NT2/D1 (cell line): ENCODE measurements at regions not wholly inside any gene's neighbourhood (a gene's known extent, or its start where the extent isn't known, plus 50 kb on each side); places are given as distances from the start of the nearest gene placed in this dataset.

Source experiments
- SUZ12 ChIP-seq: IDR thresholded peaks from 2 replicates; pipeline ENCODE4 v1.6.1; 2011; ENCODE audit not compliant: insufficient read length, insufficient read depth; ENCODE audit errors: extremely low read depth
- ZNF274 ChIP-seq: IDR thresholded peaks from 2 replicates; pipeline ENCODE4 v1.6.1; 2011; ENCODE audit warnings: mild to moderate bottlenecking, low read depth, low read length

DNA sequence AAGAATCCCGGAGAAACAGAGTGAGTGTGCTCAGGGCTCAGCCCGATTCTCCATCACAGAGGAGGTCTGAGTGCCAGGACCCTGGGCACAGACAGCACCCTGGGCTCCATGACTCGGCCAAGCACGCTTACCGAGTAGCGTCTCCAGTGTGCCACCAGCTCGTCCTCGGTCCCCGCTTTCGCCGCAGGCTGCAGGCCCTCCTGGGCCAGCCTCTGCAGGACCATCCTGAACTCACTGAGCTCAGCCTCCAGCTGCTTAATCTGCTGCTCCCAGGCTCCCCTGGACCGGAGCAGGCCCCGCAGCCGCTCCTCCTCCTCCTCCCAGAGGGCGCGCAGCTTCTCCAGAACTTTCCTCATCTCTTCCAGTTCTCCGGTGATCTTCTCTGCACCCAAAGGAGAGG is 61.2 kb downstream of the SYNE3 start:
- TF ChIP-seq ZNF274 (no peak), SUZ12 (no peak)
